SK-N-SH (cell line): ENCODE measurements at regions not wholly inside any gene's neighbourhood (a gene's known extent, or its start where the extent isn't known, plus 50 kb on each side); places are given as distances from the start of the nearest gene placed in this dataset.

Experiments
- CTCF ChIA-PET: fragments of 300-600, 350-600 bp; formaldehyde crosslinking; extraction: SDS; loops from one replicate; lab custom pipeline; 2021; lab: Yijun Ruan, JAX
- POLR2A ChIA-PET: fragments of 350-600 bp; sonication (Branson Sonifier 250); formaldehyde crosslinking; extraction: SDS; loops from one replicate; lab custom pipeline; 2020; ENCODE audit warnings: antibody characterized with exemption, inconsistent platforms; lab: Yijun Ruan, JAX
- DNase-seq: peaks from one replicate; pipeline ENCODE4 v3.0.0; 2012
- H2AFZ ChIP-seq: fragments of 200-600 bp; sonication (generic); 2 replicates; pipeline ENCODE4 v1.8.1; 2016; ENCODE audit warnings: antibody characterized with exemption, mild to moderate bottlenecking, low read depth
- H3F3A ChIP-seq: fragments of 200-600 bp; sonication (generic); replicated peaks from 2 replicates; pipeline ENCODE3; 2016; ENCODE audit warnings: antibody characterized with exemption, mild to moderate bottlenecking; ENCODE audit not compliant: insufficient read depth
- H3K27ac ChIP-seq, 2 experiments: fragments of 200-500 bp in 1 of 2; fragments of 200-600 bp in 1 of 2; sonication (Bioruptor generic) in 1 of 2; sonication (generic), shearing (Covaris generic) in 1 of 2; 2 replicates each; pipeline versions ENCODE4 v1.5.1 to v1.6.1; 2014 to 2016; ENCODE audit warnings: low read depth in 2 of 2, inconsistent platforms in 1 of 2, low read length in 1 of 2, mild to moderate bottlenecking in 1 of 2, mixed read lengths in 1 of 2
- H3K27me3 ChIP-seq: fragments of 200-600 bp; sonication (generic), shearing (Covaris generic); 2 replicates; pipeline ENCODE4 v1.6.1; 2016; ENCODE audit warnings: mixed run types; ENCODE audit not compliant: insufficient read depth
- H3K36me3 ChIP-seq, 2 experiments: fragments of 200-500 bp in 1 of 2; fragments of 200-600 bp in 1 of 2; sonication (Bioruptor generic) in 1 of 2; sonication (generic) in 1 of 2; replicated peaks in 1 of 2; 2 replicates each; pipeline versions ENCODE3 to v1.5.1; 2014 to 2016; ENCODE audit warnings: low read length in 1 of 2, mild to moderate bottlenecking in 1 of 2; ENCODE audit not compliant: insufficient read depth in 2 of 2, control insufficient read depth in 1 of 2
- H3K4me1 ChIP-seq, 2 experiments: fragments of 200-500 bp in 1 of 2; fragments of 200-600 bp in 1 of 2; sonication (Bioruptor generic) in 1 of 2; sonication (generic), shearing (Covaris generic) in 1 of 2; 2 replicates each; pipeline versions ENCODE4 v1.5.1 to v1.6.1; 2014 to 2016; ENCODE audit warnings: low read depth in 1 of 2, low read length in 1 of 2, mixed run types in 1 of 2; ENCODE audit not compliant: insufficient read depth in 2 of 2, control insufficient read depth in 1 of 2
- H3K4me2 ChIP-seq: fragments of 200-600 bp; sonication (generic), shearing (Covaris generic); 2 replicates; pipeline ENCODE4 v1.6.1; 2017; ENCODE audit warnings: mixed run types
- H3K4me3 ChIP-seq, 2 experiments: fragments of 200-500 bp in 1 of 2; fragments of 200-600 bp in 1 of 2; sonication (Bioruptor generic) in 1 of 2; sonication (generic), shearing (Covaris generic) in 1 of 2; 2 replicates each; pipeline versions ENCODE4 v1.5.1 to v1.8.1; 2014 to 2016; ENCODE audit warnings: low read depth in 2 of 2, inconsistent platforms in 1 of 2, low read length in 1 of 2, mild to moderate bottlenecking in 1 of 2, mixed read lengths in 1 of 2, moderate library complexity in 1 of 2
- H3K79me2 ChIP-seq: fragments of 200-600 bp; sonication (generic); 2 replicates; pipeline ENCODE4 v1.8.1; 2017; ENCODE audit warnings: mild to moderate bottlenecking; ENCODE audit not compliant: insufficient read depth
- H3K9ac ChIP-seq: fragments of 200-600 bp; sonication (generic); 2 replicates; pipeline ENCODE4 v1.6.1; 2017; ENCODE audit warnings: mixed run types
- H3K9me2 ChIP-seq: fragments of 200-600 bp; sonication (generic); 2 replicates; pipeline ENCODE4 v1.6.1; 2017; ENCODE audit warnings: mixed run types
- H3K9me3 ChIP-seq: fragments of 200-600 bp; sonication (generic); 2 replicates; pipeline ENCODE4 v1.6.1; 2017; ENCODE audit warnings: mixed run types, mild to moderate bottlenecking, moderate library complexity
- H4K20me1 ChIP-seq: fragments of 200-600 bp; sonication (generic); 2 replicates; pipeline ENCODE4 v1.6.1; 2017; ENCODE audit warnings: mild to moderate bottlenecking, mixed run types; ENCODE audit not compliant: insufficient read depth
- EP300 ChIP-seq, 2 experiments: IDR thresholded peaks; 2 replicates each; pipeline versions ENCODE4 v1.4.0 to v1.6.1; 2012; ENCODE audit warnings: borderline replicate concordance in 1 of 2, low read depth in 1 of 2, low read length in 1 of 2
- EZH2phosphoT487 ChIP-seq: fragments of 200-600 bp; sonication (generic); IDR thresholded peaks from 2 replicates; pipeline ENCODE4 v1.6.1; 2017; ENCODE audit warnings: low read depth, mixed run types, mild to moderate bottlenecking, antibody characterized with exemption, moderate library complexity, borderline replicate concordance
- FOXM1 ChIP-seq: IDR thresholded peaks from 2 replicates; pipeline ENCODE4 v1.4.0; 2012; ENCODE audit warnings: low read depth, mild to moderate bottlenecking
- MEF2A ChIP-seq: IDR thresholded peaks from 2 replicates; pipeline ENCODE4 v1.4.0; 2012; ENCODE audit warnings: low read depth, borderline replicate concordance
- NFIC ChIP-seq: IDR thresholded peaks from 2 replicates; pipeline ENCODE4 v1.4.0; 2012; ENCODE audit warnings: borderline replicate concordance
- POLR2AphosphoS5 ChIP-seq: IDR thresholded peaks from 2 replicates; pipeline ENCODE4 v1.6.1; 2012; ENCODE audit warnings: low read depth, low read length
- RFX5 ChIP-seq: IDR thresholded peaks from 2 replicates; pipeline ENCODE4 v1.6.1; 2012; ENCODE audit warnings: mild to moderate bottlenecking, improper control_type of control experiment, low read length
- RXRA ChIP-seq: IDR thresholded peaks from 2 replicates; pipeline ENCODE4 v1.4.0; 2012; ENCODE audit warnings: low read depth, mild to moderate bottlenecking, borderline replicate concordance
- SIN3A ChIP-seq: IDR thresholded peaks from 2 replicates; pipeline ENCODE4 v1.6.1; 2012; ENCODE audit warnings: low read depth, mild to moderate bottlenecking, low read length, moderate library complexity, borderline replicate concordance
- TAF1 ChIP-seq: IDR thresholded peaks from 2 replicates; pipeline ENCODE4 v1.6.1; 2012; ENCODE audit warnings: low read depth, mild to moderate bottlenecking, low read length, moderate library complexity, borderline replicate concordance
- TCF12 ChIP-seq: IDR thresholded peaks from 2 replicates; pipeline ENCODE4 v1.4.0; 2012
- WGBS: methylation state at CpG from one replicate; pipeline ENCODE4 v1.1.6; 2017; ENCODE audit warnings: low lambda C conversion rate; 5-methylcytosine and 5-hydroxymethylcytosine counted together
- TF ChIP-seq, protein P1 (sequence below): IDR thresholded peaks from 2 replicates; pipeline ENCODE4 v1.6.1; 2012; ENCODE audit warnings: mild to moderate bottlenecking, low read depth, low read length, moderate library complexity
- TF ChIP-seq, protein P2 (sequence below): IDR thresholded peaks from 2 replicates; pipeline ENCODE4; 2012

DNA sequence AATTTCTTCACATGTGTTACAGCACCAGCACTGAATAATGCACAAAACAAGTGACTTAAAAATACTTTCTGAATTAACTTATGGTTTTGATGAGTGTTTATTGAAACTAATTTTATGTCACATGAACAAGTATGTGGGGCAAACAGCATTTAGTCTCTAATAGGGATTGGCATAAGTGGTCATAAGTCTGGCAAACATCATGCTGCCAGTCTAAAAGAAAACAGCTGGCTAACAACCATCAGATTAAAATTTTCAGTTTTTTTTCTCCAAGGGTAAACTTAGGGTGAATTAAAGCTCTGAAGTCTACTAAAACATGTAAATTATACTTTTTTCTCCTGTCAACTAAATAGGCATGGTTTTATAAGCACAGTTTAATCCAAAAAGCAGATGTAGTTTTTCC is 1014.2 kb downstream of the FAT4 start (continued):
- TF ChIP-seq MEF2A = no peak
- TF ChIP-seq SIN3A = no peak
- no peak for TF ChIP-seq POLR2AphosphoS5
- no peak for TF ChIP-seq RFX5
- peak; percentile 56 for TF ChIP-seq TCF12
- TF ChIP-seq RXRA = no peak
- TF ChIP-seq, protein P1, sequence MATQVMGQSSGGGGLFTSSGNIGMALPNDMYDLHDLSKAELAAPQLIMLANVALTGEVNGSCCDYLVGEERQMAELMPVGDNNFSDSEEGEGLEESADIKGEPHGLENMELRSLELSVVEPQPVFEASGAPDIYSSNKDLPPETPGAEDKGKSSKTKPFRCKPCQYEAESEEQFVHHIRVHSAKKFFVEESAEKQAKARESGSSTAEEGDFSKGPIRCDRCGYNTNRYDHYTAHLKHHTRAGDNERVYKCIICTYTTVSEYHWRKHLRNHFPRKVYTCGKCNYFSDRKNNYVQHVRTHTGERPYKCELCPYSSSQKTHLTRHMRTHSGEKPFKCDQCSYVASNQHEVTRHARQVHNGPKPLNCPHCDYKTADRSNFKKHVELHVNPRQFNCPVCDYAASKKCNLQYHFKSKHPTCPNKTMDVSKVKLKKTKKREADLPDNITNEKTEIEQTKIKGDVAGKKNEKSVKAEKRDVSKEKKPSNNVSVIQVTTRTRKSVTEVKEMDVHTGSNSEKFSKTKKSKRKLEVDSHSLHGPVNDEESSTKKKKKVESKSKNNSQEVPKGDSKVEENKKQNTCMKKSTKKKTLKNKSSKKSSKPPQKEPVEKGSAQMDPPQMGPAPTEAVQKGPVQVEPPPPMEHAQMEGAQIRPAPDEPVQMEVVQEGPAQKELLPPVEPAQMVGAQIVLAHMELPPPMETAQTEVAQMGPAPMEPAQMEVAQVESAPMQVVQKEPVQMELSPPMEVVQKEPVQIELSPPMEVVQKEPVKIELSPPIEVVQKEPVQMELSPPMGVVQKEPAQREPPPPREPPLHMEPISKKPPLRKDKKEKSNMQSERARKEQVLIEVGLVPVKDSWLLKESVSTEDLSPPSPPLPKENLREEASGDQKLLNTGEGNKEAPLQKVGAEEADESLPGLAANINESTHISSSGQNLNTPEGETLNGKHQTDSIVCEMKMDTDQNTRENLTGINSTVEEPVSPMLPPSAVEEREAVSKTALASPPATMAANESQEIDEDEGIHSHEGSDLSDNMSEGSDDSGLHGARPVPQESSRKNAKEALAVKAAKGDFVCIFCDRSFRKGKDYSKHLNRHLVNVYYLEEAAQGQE = no peak

DNA sequence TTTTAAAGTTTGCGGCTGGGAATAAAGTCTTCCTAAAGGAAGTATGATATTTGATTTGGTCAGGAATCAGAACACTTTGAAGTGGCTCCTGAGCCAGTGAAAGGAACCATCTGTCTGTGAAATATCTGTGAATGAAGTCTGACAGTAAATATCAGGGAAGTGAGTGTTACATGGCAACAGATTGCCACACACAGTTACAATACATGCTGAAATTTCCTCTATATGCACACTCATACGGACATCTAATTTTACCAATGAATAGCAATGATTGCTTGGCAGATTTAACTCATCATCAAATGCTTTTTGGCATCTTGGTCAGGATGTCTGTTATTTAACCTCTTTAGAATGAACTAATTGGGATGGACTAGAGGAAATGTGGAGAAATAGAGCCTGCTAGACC is 1023.8 kb downstream of the FAT4 start:
- no peaks in the 10 kb centered on the region for H3F3A ChIP-seq
- no peak overlapping the region for H3K4me3 ChIP-seq
- TF ChIP-seq TCF12 = peak; percentile 78
- TF ChIP-seq FOXM1 = no peak
- no peak for TF ChIP-seq TAF1
- TF ChIP-seq EP300 (IDR thresholded peaks at IDR 0.05; ENCODE audit: borderline replicate concordance in 1 of 2, low read depth in 1 of 2, low read length in 1 of 2) = peak; percentile 25 to 77; a peak in 2 of 4 replicates
- TF ChIP-seq NFIC = peak; percentile 48; the same call in 1 of the 2 replicates
- TF ChIP-seq, protein P2, sequence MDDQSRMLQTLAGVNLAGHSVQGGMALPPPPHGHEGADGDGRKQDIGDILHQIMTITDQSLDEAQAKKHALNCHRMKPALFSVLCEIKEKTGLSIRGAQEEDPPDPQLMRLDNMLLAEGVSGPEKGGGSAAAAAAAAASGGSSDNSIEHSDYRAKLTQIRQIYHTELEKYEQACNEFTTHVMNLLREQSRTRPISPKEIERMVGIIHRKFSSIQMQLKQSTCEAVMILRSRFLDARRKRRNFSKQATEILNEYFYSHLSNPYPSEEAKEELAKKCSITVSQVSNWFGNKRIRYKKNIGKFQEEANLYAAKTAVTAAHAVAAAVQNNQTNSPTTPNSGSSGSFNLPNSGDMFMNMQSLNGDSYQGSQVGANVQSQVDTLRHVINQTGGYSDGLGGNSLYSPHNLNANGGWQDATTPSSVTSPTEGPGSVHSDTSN = peak; percentile 75
- peak; percentile 74; the same call in 1 of the 2 replicates for TF ChIP-seq RFX5
- TF ChIP-seq, all 33 proteins: peak for 5
- no peaks in the 10 kb centered on the region for H3K79me2 ChIP-seq
- 57% methylated on average over 2 of the region's 2 CpGs for WGBS
- H3K4me2 ChIP-seq = no peak overlapping the region
- H3K27me3 ChIP-seq = no peaks in the 10 kb centered on the region
- no peaks in the 10 kb centered on the region for H3K9me3 ChIP-seq
- ChIA-PET CTCF (no interaction called here), POLR2A (no interaction called here)
- no peaks in the 10 kb centered on the region for H4K20me1 ChIP-seq
- peak; percentile 3 for DNase-seq
- no peaks in the 10 kb centered on the region for H3K9me2 ChIP-seq
- H3K36me3 ChIP-seq = no peaks in the 10 kb centered on the region
- peak overlapping the region in 1 of 2 experiments; percentile 68; a peak in 1 of 4 replicates for H3K27ac ChIP-seq
- no peaks in the 10 kb centered on the region; a peak in 1 of 4 replicates for H3K4me1 ChIP-seq
- H3K9ac ChIP-seq = no peak overlapping the region
- H2AFZ ChIP-seq = peak overlapping the region; percentile 38; the same call in 1 of the 2 replicates

DNA sequence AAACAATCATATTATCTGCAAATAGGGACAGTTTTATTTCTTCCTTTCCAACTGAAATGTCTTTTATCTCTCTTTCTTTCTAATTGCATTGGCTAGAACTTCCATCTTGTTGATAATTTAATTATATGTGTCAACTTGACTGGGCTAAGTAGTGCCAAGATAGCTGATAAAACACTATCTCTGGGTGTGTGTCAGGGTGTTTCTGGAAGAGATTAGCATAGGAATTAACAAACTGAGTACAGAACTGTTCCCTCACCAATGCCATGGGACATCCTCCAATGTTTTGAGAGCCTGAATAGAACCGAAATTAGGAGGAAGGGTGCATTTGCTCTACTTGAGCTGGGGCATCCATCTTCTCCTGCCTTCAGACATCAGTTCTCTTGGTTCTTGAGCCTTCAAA is 1027.2 kb downstream of the FAT4 start:
- no peaks in the 10 kb centered on the region for H3K79me2 ChIP-seq
- no peaks in the 10 kb centered on the region for H3K9me2 ChIP-seq
- whole genome bisulfite sequencing = 67% methylated on average over 1 of the region's 1 CpG
- no peaks in the 10 kb centered on the region for H3K36me3 ChIP-seq
- no peak for TF ChIP-seq POLR2AphosphoS5
- no peak for TF ChIP-seq RXRA
- TF ChIP-seq EZH2phosphoT487 = no peak
- H3F3A ChIP-seq = no peaks in the 10 kb centered on the region
- CTCF ChIA-PET = no interaction called here
- H3K4me2 ChIP-seq = no peak overlapping the region
- no peak overlapping the region for H3K4me3 ChIP-seq
- H3K27me3 ChIP-seq = no peaks in the 10 kb centered on the region
- no peak overlapping the region for H3K9ac ChIP-seq
- H2AFZ ChIP-seq = no peak overlapping the region
- no peaks in the 10 kb centered on the region for H4K20me1 ChIP-seq
- DNase-seq = no peak
- no peak overlapping the region for H3K27ac ChIP-seq
- no peaks in the 10 kb centered on the region for H3K9me3 ChIP-seq
- POLR2A ChIA-PET = no interaction called here
- H3K4me1 ChIP-seq = no peaks in the 10 kb centered on the region; a peak in 1 of 4 replicates
